NCI-H226 (cell line): ENCODE measurements at regions not wholly inside any gene's neighbourhood (a gene's known extent, or its start where the extent isn't known, plus 50 kb on each side); places are given as distances from the start of the nearest gene placed in this dataset.

ENCODE experiments used
- DNase-seq: peaks from one replicate; pipeline ENCODE4 v3.0.0-alpha.2; 2015

GRCh38 chr14:82390586-82390985 is 856.9 kb upstream of the SEL1L start:
- no peak for DNase-seq

- DNase-seq, result no peak
Observed at GRCh38 chr14:82394916-82395315, 861.3 kb upstream of the SEL1L start.

GRCh38 chr14:82398256-82398655 is 864.6 kb upstream of the SEL1L start:
- no peak for DNase-seq

- no peak for DNase-seq
Observed at GRCh38 chr14:82403987-82404386, 870.3 kb upstream of the SEL1L start.

- no peak for DNase-seq
Observed at GRCh38 chr14:82410064-82410463, 876.4 kb upstream of the SEL1L start.

- DNase-seq, result no peak
Observed at GRCh38 chr14:82411298-82411697, 877.6 kb upstream of the SEL1L start.

- DNase-seq, result no peak
Observed at GRCh38 chr14:82412545-82412944, 878.9 kb upstream of the SEL1L start.

- DNase-seq, result no peak
Observed at GRCh38 chr14:82414853-82415539, 881.3 kb upstream of the SEL1L start.

- no peak for DNase-seq
Observed at GRCh38 chr14:82419933-82420332, 886.3 kb upstream of the SEL1L start.

- DNase-seq, result no peak
Observed at GRCh38 chr14:82420871-82421270, 887.2 kb upstream of the SEL1L start.

- DNase-seq, result no peak
Observed at GRCh38 chr14:82421286-82421685, 887.6 kb upstream of the SEL1L start.

- DNase-seq, result no peak
Observed at GRCh38 chr14:82422230-82422629, 888.6 kb upstream of the SEL1L start.

GRCh38 chr14:82425261-82425660 is 891.6 kb upstream of the SEL1L start:
- no peak for DNase-seq

- no peak for DNase-seq
Observed at GRCh38 chr14:82431031-82431430, 897.4 kb upstream of the SEL1L start.

GRCh38 chr14:82432301-82433105 is 898.9 kb upstream of the SEL1L start:
- DNase-seq, result no peak

- no peak for DNase-seq
Observed at GRCh38 chr14:82438436-82438835, 904.8 kb upstream of the SEL1L start.

- DNase-seq, result no peak
Observed at GRCh38 chr14:82441270-82441669, 907.6 kb upstream of the SEL1L start.

GRCh38 chr14:82445810-82446570 is 912.3 kb upstream of the SEL1L start:
- no peak for DNase-seq

- DNase-seq, result no peak
Observed at GRCh38 chr14:82447586-82447985, 913.9 kb upstream of the SEL1L start.

- no peak for DNase-seq
Observed at GRCh38 chr14:82449926-82450468, 916.3 kb upstream of the SEL1L start.

GRCh38 chr14:82451675-82452074 is 918.0 kb upstream of the SEL1L start:
- DNase-seq, result no peak

- no peak for DNase-seq
Observed at GRCh38 chr14:82482345-82482744, 948.7 kb upstream of the SEL1L start.

- DNase-seq, result no peak
Observed at GRCh38 chr14:82488473-82488872, 954.8 kb upstream of the SEL1L start.
